ENCODE measurements at regions not wholly inside any gene's neighbourhood (a gene's known extent, or its start where the extent isn't known, plus 50 kb on each side); places are given as distances from the start of the nearest gene placed in this dataset.

DNA sequence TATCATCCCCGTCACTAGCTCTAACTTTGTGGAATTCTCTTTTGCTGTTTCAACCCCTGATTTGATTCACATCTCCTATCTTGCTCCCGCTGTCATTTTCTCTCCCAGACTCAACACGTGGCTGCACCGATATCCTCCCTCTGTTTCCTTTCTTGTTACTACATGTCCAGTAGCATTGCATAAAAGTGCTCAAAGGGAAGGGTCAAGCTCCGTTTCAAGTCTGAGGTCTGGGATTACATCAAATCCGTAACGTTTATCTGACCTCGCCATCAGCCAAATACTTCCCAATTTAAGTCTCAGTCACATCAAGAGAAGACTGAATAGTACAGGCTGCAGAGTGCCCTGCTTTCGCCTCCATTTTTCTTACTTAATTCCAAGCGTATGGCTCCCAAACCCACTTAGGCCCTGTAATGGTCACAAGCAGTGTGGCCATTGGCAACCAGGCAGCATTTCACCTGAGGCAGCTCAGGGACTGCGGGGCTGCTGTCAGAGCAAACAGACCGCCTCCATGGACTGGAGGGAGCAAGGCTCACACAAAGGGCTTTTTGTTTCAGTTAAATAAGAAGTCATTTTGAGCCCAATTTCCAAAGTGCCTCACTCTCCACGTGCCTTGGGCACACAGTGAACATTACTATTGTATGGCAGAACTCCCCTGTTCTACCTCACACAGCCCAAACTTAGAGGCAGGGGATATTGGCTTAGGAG is 217.8 kb downstream of the BCL11A start:
- no peak overlapping the region for H3K27ac ChIP-seq
- TF ChIP-seq, protein P1, sequence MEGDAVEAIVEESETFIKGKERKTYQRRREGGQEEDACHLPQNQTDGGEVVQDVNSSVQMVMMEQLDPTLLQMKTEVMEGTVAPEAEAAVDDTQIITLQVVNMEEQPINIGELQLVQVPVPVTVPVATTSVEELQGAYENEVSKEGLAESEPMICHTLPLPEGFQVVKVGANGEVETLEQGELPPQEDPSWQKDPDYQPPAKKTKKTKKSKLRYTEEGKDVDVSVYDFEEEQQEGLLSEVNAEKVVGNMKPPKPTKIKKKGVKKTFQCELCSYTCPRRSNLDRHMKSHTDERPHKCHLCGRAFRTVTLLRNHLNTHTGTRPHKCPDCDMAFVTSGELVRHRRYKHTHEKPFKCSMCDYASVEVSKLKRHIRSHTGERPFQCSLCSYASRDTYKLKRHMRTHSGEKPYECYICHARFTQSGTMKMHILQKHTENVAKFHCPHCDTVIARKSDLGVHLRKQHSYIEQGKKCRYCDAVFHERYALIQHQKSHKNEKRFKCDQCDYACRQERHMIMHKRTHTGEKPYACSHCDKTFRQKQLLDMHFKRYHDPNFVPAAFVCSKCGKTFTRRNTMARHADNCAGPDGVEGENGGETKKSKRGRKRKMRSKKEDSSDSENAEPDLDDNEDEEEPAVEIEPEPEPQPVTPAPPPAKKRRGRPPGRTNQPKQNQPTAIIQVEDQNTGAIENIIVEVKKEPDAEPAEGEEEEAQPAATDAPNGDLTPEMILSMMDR (IDR thresholded peaks at IDR 0.05): no peak
- no peak overlapping the region for H3K4me3 ChIP-seq
- intact Hi-C loops (cut with DNase I): no loop called here
- ATAC-seq: peak; percentile 58 to 70
- no peak for DNase-seq
- no peaks in the 10 kb centered on the region for H3K27me3 ChIP-seq (ENCODE audit: low read depth)
- no peaks in the 10 kb centered on the region for H3K9me3 ChIP-seq
- H3K4me1 ChIP-seq: no peaks in the 10 kb centered on the region
- no peaks in the 10 kb centered on the region for H3K36me3 ChIP-seq

DNA sequence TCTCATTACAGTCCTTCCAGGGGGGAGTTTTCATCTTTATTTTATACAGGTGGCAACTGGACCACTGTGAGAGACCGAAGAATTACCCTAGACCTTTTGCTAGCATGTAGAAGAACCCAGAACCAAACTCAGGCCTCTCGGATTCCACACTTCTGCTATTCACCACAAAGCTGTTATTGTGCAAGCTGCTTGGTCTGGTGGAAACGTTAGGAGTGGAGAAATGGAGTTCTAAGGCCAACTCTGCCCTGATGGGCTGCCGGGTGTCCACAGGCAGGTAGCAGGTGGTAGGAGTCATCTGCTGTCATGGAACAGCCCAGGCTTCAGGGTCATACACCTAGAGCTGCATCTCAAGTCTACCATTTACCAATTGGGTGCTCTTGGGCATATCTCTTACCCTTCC is 218.8 kb downstream of the BCL11A start:
- intact Hi-C loops (cut with DNase I): no loop called here
- H3K27me3 ChIP-seq (ENCODE audit: low read depth): no peaks in the 10 kb centered on the region
- no peak overlapping the region for H3K4me3 ChIP-seq
- H3K27ac ChIP-seq: no peak overlapping the region
- no peaks in the 10 kb centered on the region for H3K9me3 ChIP-seq
- no peaks in the 10 kb centered on the region for H3K36me3 ChIP-seq
- TF ChIP-seq, protein P1 (IDR thresholded peaks at IDR 0.05): no peak
- peak; percentile 54 to 63 for ATAC-seq
- no peaks in the 10 kb centered on the region for H3K4me1 ChIP-seq
- DNase-seq: no peak

DNA sequence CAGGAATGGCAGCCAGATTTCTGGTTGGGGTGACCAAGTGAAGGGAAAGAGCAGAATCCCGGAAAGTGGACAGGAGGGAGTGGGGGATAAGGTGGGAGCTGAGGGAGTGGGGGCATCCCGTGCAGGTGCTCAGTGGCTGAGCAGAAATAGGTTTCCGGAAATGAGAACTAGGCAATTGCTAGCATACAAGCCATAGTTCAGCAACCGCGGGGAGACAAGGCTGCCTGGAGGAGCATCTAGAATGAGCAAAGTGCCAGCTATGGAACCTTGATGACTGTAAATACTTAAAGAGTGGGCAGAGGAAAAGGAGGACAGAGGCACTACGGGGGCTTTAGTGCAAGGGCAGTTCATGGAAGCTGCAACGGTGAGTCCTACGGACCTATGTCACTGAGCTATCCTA is 220.2 kb downstream of the BCL11A start:
- no peaks in the 10 kb centered on the region for H3K9me3 ChIP-seq
- no peaks in the 10 kb centered on the region for H3K36me3 ChIP-seq
- no peak overlapping the region for H3K27ac ChIP-seq
- no peaks in the 10 kb centered on the region for H3K27me3 ChIP-seq (ENCODE audit: low read depth)
- H3K4me1 ChIP-seq: no peaks in the 10 kb centered on the region
- intact Hi-C loops (cut with DNase I): no loop called here
- ATAC-seq (no peak), DNase-seq (no peak)
- TF ChIP-seq, protein P1 (IDR thresholded peaks at IDR 0.05): no peak
- H3K4me3 ChIP-seq: no peak overlapping the region

DNA sequence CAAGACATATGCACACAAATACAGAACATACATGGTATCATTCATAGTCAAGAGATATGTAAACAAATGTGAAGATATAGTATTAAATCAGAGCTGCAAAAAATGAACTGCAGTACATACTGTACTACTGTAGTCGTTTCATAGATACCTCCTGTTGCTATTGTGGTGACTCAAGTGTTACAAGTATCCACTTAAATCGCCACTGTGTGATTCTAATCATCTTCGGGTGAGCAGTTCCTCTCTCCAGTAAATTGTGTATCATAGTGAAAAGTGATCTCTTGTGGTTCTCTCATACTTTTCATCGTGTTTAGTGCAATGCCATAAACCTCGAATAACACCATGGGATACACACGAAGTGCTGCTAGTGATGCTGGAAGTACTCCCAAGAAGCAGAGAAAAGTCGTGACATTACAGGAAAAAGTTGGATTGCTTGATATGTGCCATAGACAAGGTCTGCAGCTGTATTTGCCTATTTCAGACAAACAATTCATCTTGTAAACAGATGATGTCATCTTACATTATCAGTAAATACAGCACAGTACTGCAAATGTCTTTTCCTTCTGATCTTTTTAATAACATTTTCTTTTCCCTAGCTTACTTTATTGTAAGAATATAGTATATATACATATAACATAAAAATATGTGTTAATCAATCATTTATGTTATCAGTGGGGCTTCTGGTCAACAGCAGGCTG is 222.2 kb downstream of the BCL11A start:
- H3K4me3 ChIP-seq: no peak overlapping the region
- peaks cover 1% of the 10 kb centered on the region for H3K9me3 ChIP-seq
- H3K4me1 ChIP-seq: no peaks in the 10 kb centered on the region
- DNase-seq (no peak), ATAC-seq (peak in 1 of 2 donors; percentile 19)
- H3K27me3 ChIP-seq (ENCODE audit: low read depth): no peaks in the 10 kb centered on the region
- H3K36me3 ChIP-seq: no peaks in the 10 kb centered on the region
- TF ChIP-seq, protein P1 (IDR thresholded peaks at IDR 0.05): no peak
- no peak overlapping the region for H3K27ac ChIP-seq
- intact Hi-C loops (cut with DNase I): no loop called here

DNA sequence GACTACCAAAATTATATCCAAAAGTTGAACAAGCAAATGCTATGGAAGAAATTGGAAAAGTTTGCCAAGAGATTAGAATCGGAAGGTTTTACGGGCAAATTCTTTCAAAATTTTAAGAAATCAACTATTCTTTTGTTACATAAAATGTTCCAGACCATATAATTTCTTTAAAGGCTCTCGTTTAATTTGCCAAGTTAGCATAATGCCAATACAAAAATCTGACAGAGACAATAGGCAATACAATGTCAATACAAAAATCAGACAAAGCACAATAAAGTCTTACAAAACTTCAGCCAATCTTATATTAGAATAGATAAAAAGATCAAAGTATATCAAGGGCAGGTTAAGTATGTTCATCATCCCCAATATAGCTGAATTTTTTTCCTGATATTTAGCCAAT is 224.2 kb downstream of the BCL11A start:
- Histone ChIP-seq H3K36me3 (no peaks in the 10 kb centered on the region), H3K4me1 (no peaks in the 10 kb centered on the region), H3K4me3 (no peak overlapping the region), H3K27ac (no peak overlapping the region), H3K9me3 (peaks cover 7% of the 10 kb centered on the region), H3K27me3 (ENCODE audit: low read depth) (no peaks in the 10 kb centered on the region)
- ATAC-seq (no peak), DNase-seq (no peak)
- TF ChIP-seq, protein P1 (IDR thresholded peaks at IDR 0.05): no peak
- intact Hi-C loops (cut with DNase I): no loop called here
